Erythroblast (primary cell): ENCODE measurements at regions not wholly inside any gene's neighbourhood (a gene's known extent, or its start where the extent isn't known, plus 50 kb on each side); places are given as distances from the start of the nearest gene placed in this dataset.

ENCODE experiments used
- DNase-seq, 2 experiments: peaks; one replicate each; lab custom pipeline; 2025; lab: John Stamatoyannopoulos, UW
- GATA1 ChIP-seq: IDR thresholded peaks from 2 replicates; pipeline ENCODE4 v1.6.1; 2011; ENCODE audit warnings: low read depth, mild to moderate bottlenecking, control low read depth, low read length, moderate library complexity
- POLR2A ChIP-seq: IDR thresholded peaks from 2 replicates; pipeline ENCODE4 v1.6.1; 2011; ENCODE audit warnings: mild to moderate bottlenecking, low read length

DNA sequence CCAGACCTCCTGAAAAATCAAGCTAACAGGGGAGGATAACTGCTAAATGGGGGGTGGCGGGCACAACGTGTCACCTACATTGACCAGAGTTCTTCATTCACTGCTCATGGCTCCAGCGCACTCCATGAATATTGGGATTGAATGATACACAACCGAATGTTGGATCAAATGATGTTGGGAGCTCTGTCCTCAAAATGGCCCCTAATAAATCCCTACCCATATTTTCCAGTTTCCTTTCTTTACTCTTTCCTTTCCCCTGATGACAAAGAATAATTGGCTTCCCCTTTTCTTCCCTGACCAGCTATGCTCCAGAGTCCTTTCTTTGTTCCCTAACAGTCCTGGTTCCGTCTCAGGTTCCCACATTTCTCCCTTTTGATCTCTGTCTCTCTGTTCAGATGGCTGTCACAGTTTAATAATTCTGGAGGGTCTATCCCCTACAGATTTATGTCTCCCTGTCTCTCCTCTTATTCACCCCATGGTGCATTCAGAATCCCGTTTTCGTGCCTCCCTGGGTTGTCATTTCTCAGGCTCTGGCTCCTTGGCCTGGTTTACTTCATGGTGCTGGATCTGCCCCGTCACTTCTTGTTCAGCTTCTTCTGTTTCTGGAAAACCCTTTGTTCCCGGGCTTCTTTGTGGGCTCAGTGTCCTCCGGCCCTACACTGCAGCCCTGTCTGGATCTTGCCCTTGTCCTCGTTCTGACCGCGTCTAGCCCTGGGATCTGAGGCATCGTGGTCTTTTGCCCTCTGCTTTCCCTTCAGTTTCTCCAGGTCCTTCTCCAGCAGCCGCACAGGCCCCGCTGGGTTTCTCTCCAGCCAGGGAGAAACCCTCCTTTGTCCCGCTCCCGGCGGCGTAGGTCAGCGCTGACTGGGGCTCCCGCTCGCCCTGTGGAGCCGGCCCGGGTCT, 78.3 kb downstream of the NDUFS5 start:
- TF ChIP-seq GATA1 (no peak), POLR2A (no peak)
- no peak for DNase-seq

DNA sequence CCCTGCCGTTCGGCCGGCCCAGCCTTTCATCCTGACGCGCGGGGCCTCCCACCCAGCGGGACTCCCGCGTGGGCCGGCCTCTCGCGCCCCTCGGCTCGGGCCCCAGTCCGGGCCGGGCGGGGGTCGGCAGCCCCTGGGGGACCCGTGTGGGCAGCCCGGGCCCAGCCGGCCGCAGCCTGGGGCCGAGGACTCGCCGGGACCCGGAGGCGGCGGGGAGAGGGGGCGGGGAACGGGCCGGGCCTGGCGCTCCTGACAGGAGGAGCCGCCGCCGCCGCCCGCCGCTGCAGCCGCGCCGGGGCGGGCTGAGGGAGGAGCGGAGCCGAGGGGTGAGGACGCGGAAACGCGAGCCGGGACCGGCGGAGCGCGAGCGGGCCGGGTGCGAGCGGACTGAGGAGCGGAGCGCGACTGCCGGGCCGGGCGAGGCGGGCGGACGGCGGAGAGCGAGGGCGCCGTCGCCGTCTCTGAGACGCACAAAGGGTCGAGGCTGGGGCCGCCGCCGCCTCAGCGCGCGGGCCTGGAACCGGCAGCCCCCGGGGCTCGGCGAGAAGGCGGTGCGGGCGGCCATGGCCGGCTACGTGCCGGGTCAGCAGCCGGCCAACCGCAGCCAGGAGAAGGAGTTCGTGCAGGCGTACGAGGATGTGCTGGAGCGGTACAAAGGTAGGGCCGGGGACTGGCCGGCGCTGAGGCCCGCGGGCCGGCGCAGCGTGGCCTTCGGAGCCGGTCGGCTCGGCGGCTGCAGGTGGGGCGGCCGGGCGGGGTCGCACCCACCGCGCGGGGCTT, 79.1 kb downstream of the NDUFS5 start:
- TF ChIP-seq GATA1 (no peak), POLR2A (peak; percentile 48)
- peak; percentile 70 to 74 for DNase-seq

- DNase-seq = peak; percentile 41 to 59
- TF ChIP-seq GATA1 (no peak), POLR2A (no peak)
Observed at GRCh38 chr1:39105841-39106765, 80.0 kb downstream of the NDUFS5 start.

GRCh38 chr1:39106801-39107327, 80.7 kb downstream of the NDUFS5 start:
- DNase-seq = no peak
- TF ChIP-seq GATA1 (no peak), POLR2A (no peak)

GRCh38 chr1:39107341-39108290, 81.5 kb downstream of the NDUFS5 start:
- no peak for DNase-seq
- TF ChIP-seq POLR2A (no peak), GATA1 (no peak)

DNA sequence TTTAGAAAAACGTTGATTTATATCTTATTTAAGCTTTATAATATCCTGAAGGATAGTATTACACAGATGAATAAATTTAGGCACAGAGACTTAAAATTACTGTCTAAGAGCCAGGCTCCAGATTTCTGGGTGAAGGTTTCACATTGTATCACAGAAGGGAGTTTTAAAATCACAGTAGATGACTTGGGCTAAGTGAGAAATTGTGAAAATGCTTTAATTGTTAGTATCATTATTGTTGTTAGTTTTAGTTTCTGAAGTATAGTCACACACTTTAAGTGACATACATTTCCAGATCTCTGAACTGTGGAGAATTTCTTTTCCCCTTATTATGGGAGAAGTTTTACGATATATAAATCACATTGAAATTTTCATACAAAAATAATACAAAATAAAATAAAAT, 83.5 kb downstream of the NDUFS5 start:
- DNase-seq = no peak
- TF ChIP-seq GATA1 (no peak), POLR2A (no peak)

DNA sequence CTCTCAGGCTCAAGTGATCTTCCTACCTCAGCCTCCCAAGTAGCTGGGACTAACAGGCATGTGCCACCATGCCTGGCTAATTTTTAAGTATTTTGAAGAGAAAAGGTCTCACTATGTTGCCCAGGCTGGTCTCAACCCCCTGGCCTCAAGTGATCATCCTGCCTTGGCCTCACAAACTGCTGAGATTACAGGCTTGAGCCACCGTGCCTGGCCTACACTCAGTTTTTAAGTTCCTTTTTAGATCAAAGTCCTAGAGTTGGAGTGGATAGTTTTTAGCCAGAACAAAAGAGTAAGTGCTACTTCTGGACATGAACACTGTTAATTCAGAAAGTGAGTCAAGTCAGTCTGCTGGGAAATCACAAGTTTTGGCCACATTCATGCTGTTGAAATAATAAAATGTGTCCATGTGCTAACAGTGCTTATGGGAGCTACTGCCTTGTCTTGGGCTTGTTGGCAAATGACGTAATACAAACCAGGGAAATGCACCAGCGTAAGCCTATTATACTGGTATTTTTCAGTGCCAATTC, 84.2 kb downstream of the NDUFS5 start:
- no peak for TF ChIP-seq POLR2A
- no peak for TF ChIP-seq GATA1
- no peak for DNase-seq

- TF ChIP-seq POLR2A (no peak), GATA1 (no peak)
Observed at GRCh38 chr1:39110882-39111281, 84.7 kb downstream of the NDUFS5 start.

GRCh38 chr1:39113109-39113743, 87.1 kb downstream of the NDUFS5 start:
- DNase-seq = no peak
- no peak for TF ChIP-seq POLR2A
- no peak for TF ChIP-seq GATA1

More at GRCh38 chr1:39110882-39111281, 84.7 kb downstream of the NDUFS5 start:
- DNase-seq = no peak

GRCh38 chr1:39115271-39116110, 89.0 kb upstream of the MACF1 start:
- no peak for DNase-seq
- TF ChIP-seq POLR2A (no peak), GATA1 (no peak)

GRCh38 chr1:39116116-39116607, 88.3 kb upstream of the MACF1 start:
- TF ChIP-seq POLR2A (no peak), GATA1 (no peak)
- no peak for DNase-seq
